Panc1 (cell line): ENCODE measurements at regions not wholly inside any gene's neighbourhood (a gene's known extent, or its start where the extent isn't known, plus 50 kb on each side); places are given as distances from the start of the nearest gene placed in this dataset.

Experiments used
- ATAC-seq: fragments of 200-7000 bp; cut with Tn5 transposase; 2 replicates; pipeline ENCODE4 v1.9.1; 2020; ENCODE audit warnings: mild to moderate bottlenecking, moderate library complexity
- BruUV-seq: library from RNA; stranded (reverse); fragments of 400-500 nt; replicated peaks from 2 replicates; lab custom pipeline; 2021; lab: Mats Ljungman, UMichigan
- CTCF ChIA-PET: fragments of 300-600 bp; sonication (Branson Sonifier 250); formaldehyde crosslinking; loops from one replicate; lab custom pipeline; 2022; ENCODE audit warnings: antibody characterized with exemption; lab: Charles Lee
- POLR2A ChIA-PET: fragments of 300-600 bp; sonication (Branson Sonifier 250); formaldehyde crosslinking; loops from one replicate; lab custom pipeline; 2022; ENCODE audit warnings: antibody characterized with exemption; lab: Charles Lee
- DNase-seq: peaks from one replicate; pipeline ENCODE4 v3.0.0-alpha.2; 2010; ENCODE audit warnings: low read depth, low spot score
- H3K27ac ChIP-seq: 2 replicates; pipeline ENCODE4 v1.5.1; 2011; ENCODE audit warnings: mild to moderate bottlenecking, low read length, inconsistent platforms
- H3K27me3 ChIP-seq: fragments of 200-500 bp; sonication (Bioruptor generic); 2 replicates; pipeline ENCODE4 v1.6.0; 2014; ENCODE audit warnings: low read length, inconsistent platforms; ENCODE audit not compliant: control insufficient read depth, insufficient read depth
- H3K36me3 ChIP-seq: fragments of 200-500 bp; sonication (Bioruptor generic); 2 replicates; pipeline ENCODE4 v1.5.1; 2014; ENCODE audit warnings: inconsistent platforms, mild to moderate bottlenecking, low read length, moderate library complexity; ENCODE audit not compliant: control insufficient read depth, insufficient read depth
- H3K4me1 ChIP-seq: 2 replicates; pipeline ENCODE4 v1.5.1; 2011; ENCODE audit warnings: inconsistent platforms, mild to moderate bottlenecking, low read length, moderate library complexity; ENCODE audit not compliant: control insufficient read depth, insufficient read depth
- H3K4me3 ChIP-seq, 2 experiments: 2 replicates each; pipeline ENCODE4 v1.5.1; 2011 to 2012; ENCODE audit warnings: low read depth in 2 of 2, low read length in 2 of 2, mild to moderate bottlenecking in 2 of 2, inconsistent platforms in 1 of 2, moderate library complexity in 1 of 2
- H3K9me3 ChIP-seq: fragments of 200-500 bp; sonication (Bioruptor generic); 2 replicates; pipeline ENCODE4 v1.5.1; 2014; ENCODE audit warnings: low read depth, mild to moderate bottlenecking, inconsistent platforms, low read length, moderate library complexity; ENCODE audit not compliant: control insufficient read depth, insufficient read depth
- POLR2AphosphoS5 ChIP-seq: IDR thresholded peaks from 2 replicates; pipeline ENCODE4 v1.6.1; 2012; ENCODE audit warnings: mild to moderate bottlenecking, low read depth, low read length, moderate library complexity
- SIN3A ChIP-seq: IDR thresholded peaks from 2 replicates; pipeline ENCODE4 v1.6.1; 2012; ENCODE audit warnings: low read depth, mild to moderate bottlenecking, low read length, moderate library complexity, borderline replicate concordance; ENCODE audit not compliant: insufficient read depth
- TCF7L2 ChIP-seq: IDR thresholded peaks from 2 replicates; pipeline ENCODE4 v1.6.1; 2011; ENCODE audit warnings: mild to moderate bottlenecking, low read depth, low read length, inconsistent platforms
- in situ Hi-C: cut with HindIII; loops from 2 replicates; pipeline ENCODE4 v1.10.0; 2016; ENCODE audit warnings: low sequenced_read_pairs, low pct_unique_long_range_greater_than_20kb
- intact Hi-C: fragments of 100-400 bp; cut with micrococcal nuclease; formaldehyde crosslinking; loops from one replicate; pipeline ENCODE4 v1.10.0; 2022; ENCODE audit not compliant: unreplicated experiment
- TF ChIP-seq, protein P1 (sequence below): fragments of 450-650 bp; IDR thresholded peaks from 2 replicates; pipeline ENCODE4 v1.5.1; 2017; ENCODE audit warnings: mild to moderate bottlenecking
- TF ChIP-seq, protein P2 (sequence below), 2 experiments: IDR thresholded peaks; 2 replicates each; pipeline ENCODE4 v1.6.1; 2011 to 2012; ENCODE audit warnings: low read depth in 2 of 2, control low read depth in 1 of 2, low read length in 1 of 2, mild to moderate bottlenecking in 1 of 2, moderate library complexity in 1 of 2; ENCODE audit not compliant: insufficient read depth in 1 of 2

DNA sequence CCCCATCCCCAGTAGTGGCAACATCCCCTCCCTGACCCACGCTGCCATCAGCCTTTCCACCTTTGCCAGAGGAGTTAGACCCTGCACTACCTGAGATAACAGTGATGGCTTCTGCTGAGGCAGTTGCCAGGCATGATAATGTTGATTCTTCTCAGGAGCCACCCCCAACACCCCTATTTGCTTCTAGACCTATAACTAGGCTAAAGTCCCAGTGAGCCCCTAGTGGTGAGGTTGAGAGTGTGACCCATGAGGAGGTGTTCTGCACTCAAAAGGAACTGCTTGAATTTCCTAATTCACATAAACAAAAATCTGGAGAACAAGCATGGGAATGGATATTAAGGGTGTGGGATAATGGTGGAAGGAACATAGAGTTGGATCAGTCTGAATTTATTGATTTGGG is 159.6 kb upstream of the COL11A1 start:
- no peak for ATAC-seq
- intact Hi-C loops: no loop called here
- BruUV-seq: no TSS peak
- ChIA-PET POLR2A (no interaction called here), CTCF (no interaction called here)
- no peaks in the 10 kb centered on the region for H3K9me3 ChIP-seq
- H3K27ac ChIP-seq: no peak overlapping the region
- H3K27me3 ChIP-seq: no peaks in the 10 kb centered on the region
- DNase-seq: no peak
- TF ChIP-seq TCF7L2 (no peak), SIN3A (no peak), POLR2AphosphoS5 (no peak)
- TF ChIP-seq, protein P1, sequence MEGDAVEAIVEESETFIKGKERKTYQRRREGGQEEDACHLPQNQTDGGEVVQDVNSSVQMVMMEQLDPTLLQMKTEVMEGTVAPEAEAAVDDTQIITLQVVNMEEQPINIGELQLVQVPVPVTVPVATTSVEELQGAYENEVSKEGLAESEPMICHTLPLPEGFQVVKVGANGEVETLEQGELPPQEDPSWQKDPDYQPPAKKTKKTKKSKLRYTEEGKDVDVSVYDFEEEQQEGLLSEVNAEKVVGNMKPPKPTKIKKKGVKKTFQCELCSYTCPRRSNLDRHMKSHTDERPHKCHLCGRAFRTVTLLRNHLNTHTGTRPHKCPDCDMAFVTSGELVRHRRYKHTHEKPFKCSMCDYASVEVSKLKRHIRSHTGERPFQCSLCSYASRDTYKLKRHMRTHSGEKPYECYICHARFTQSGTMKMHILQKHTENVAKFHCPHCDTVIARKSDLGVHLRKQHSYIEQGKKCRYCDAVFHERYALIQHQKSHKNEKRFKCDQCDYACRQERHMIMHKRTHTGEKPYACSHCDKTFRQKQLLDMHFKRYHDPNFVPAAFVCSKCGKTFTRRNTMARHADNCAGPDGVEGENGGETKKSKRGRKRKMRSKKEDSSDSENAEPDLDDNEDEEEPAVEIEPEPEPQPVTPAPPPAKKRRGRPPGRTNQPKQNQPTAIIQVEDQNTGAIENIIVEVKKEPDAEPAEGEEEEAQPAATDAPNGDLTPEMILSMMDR: peak; percentile 7; the same call in 1 of the 2 replicates
- TF ChIP-seq, protein P2, sequence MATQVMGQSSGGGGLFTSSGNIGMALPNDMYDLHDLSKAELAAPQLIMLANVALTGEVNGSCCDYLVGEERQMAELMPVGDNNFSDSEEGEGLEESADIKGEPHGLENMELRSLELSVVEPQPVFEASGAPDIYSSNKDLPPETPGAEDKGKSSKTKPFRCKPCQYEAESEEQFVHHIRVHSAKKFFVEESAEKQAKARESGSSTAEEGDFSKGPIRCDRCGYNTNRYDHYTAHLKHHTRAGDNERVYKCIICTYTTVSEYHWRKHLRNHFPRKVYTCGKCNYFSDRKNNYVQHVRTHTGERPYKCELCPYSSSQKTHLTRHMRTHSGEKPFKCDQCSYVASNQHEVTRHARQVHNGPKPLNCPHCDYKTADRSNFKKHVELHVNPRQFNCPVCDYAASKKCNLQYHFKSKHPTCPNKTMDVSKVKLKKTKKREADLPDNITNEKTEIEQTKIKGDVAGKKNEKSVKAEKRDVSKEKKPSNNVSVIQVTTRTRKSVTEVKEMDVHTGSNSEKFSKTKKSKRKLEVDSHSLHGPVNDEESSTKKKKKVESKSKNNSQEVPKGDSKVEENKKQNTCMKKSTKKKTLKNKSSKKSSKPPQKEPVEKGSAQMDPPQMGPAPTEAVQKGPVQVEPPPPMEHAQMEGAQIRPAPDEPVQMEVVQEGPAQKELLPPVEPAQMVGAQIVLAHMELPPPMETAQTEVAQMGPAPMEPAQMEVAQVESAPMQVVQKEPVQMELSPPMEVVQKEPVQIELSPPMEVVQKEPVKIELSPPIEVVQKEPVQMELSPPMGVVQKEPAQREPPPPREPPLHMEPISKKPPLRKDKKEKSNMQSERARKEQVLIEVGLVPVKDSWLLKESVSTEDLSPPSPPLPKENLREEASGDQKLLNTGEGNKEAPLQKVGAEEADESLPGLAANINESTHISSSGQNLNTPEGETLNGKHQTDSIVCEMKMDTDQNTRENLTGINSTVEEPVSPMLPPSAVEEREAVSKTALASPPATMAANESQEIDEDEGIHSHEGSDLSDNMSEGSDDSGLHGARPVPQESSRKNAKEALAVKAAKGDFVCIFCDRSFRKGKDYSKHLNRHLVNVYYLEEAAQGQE (IDR thresholded peaks at IDR 0.05; ENCODE audit: insufficient read depth in 1 of 2, low read depth in 2 of 2, low read length in 1 of 2): no peak
- H3K4me3 ChIP-seq: no peak overlapping the region
- H3K36me3 ChIP-seq: no peaks in the 10 kb centered on the region
- H3K4me1 ChIP-seq: no peaks in the 10 kb centered on the region
- in situ Hi-C loops: no loop called here

- no peak for ATAC-seq
- no TSS peak for BruUV-seq
Observed at GRCh38 chr1:103267266-103267665, 158.9 kb upstream of the COL11A1 start.

More at GRCh38 chr1:103267266-103267665, 158.9 kb upstream of the COL11A1 start:
- Histone ChIP-seq H3K27ac (no peak overlapping the region), H3K9me3 (no peaks in the 10 kb centered on the region), H3K4me1 (no peaks in the 10 kb centered on the region), H3K27me3 (no peaks in the 10 kb centered on the region), H3K36me3 (no peaks in the 10 kb centered on the region), H3K4me3 (no peak overlapping the region)
- intact Hi-C loops (no loop called here), in situ Hi-C loops (no loop called here)
- TF ChIP-seq, protein P1: no peak
- no peak for TF ChIP-seq TCF7L2
- no peak for TF ChIP-seq POLR2AphosphoS5
- no peak for TF ChIP-seq SIN3A
- TF ChIP-seq, protein P2 (IDR thresholded peaks at IDR 0.05; ENCODE audit: insufficient read depth in 1 of 2, low read depth in 2 of 2, low read length in 1 of 2): no peak
- POLR2A ChIA-PET: no interaction called here
- DNase-seq: no peak
- CTCF ChIA-PET: no interaction called here
